Thyroid gland (tissue), 4 donors: ENCODE measurements at regions not wholly inside any gene's neighbourhood (a gene's known extent, or its start where the extent isn't known, plus 50 kb on each side); places are given as distances from the start of the nearest gene placed in this dataset.

Experiments
- CTCF ChIP-seq, 6 experiments: fragments of 200-600 bp in 3 of 6; fragments of 450-650 bp in 3 of 6; sonication (generic) in 3 of 6; IDR thresholded peaks; one replicate each; pipeline ENCODE4 v1.5.1; 2016 to 2019; ENCODE audit warnings: antibody characterized with exemption in 6 of 6, mild to moderate bottlenecking in 2 of 6, inconsistent platforms in 1 of 6, moderate library complexity in 1 of 6
- POLR2A ChIP-seq, 2 donors: fragments of 450-650 bp; IDR thresholded peaks; one replicate each; pipeline ENCODE4 v1.6.1; 2017; ENCODE audit warnings: antibody characterized with exemption in 2 of 2, mild to moderate bottlenecking in 2 of 2, moderate library complexity in 1 of 2

- no peak for TF ChIP-seq CTCF (IDR thresholded peaks at IDR 0.05)
- TF ChIP-seq POLR2A (IDR thresholded peaks at IDR 0.05), result no peak
These were observed 83.5 kb downstream of the PRDM13 start for GRCh38 chr6:99689916-99690685.
